ENCODE measurements at regions not wholly inside any gene's neighbourhood (a gene's known extent, or its start where the extent isn't known, plus 50 kb on each side); places are given as distances from the start of the nearest gene placed in this dataset.

DNA sequence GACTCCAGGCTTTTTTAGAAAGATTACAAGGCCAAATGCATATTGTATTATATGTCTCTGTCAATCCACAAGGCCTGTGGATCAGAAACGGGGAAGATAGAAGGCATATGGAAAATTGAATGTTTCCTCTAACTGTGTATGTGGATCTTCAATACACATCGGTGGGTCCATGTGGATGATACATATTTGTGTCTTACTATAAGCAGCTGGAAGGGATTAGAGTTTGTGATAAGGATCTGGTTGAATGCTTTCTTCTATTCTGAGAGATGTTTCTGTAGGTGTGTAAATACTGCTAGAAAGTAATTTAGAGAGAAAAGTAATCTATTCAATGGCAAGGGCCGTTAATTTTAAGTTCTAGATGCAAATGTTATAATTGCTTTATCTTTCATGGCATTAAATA lies 137.8 kb upstream of the AKR1E2 start:
- CTCF ChIA-PET = no interaction called here
- H3K27ac ChIP-seq (ENCODE audit: low read length) = peak overlapping the region; percentile 89

DNA sequence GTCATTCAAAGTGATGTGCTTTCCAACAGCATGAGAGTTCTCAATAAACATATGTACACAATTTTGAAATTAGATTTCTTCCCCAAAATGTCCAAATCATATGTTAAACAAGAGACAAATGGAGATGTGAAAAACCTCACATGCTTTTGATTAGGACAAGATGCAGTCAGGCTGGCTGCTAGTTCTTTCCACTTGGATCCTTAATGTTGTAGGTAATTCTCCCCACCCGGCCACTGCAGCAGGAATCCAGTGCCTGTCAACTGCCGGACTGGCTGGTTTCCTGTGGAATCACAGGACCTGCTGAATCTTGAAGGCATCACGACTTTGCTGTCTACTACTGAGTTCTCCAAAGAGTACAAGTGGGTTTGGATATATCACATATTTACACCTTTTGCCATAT lies 138.6 kb upstream of the AKR1E2 start:
- Histone ChIP-seq H3K9me3 (ENCODE audit: control insufficient read depth, insufficient read depth, low read depth, low read length) (peaks cover 30% of the 10 kb centered on the region; the same call in 1 of the 2 replicates), H3K27ac (ENCODE audit: low read length) (peak overlapping the region; percentile 89), H3K36me3 (ENCODE audit: control insufficient read depth, insufficient read depth, low read length) (no peaks in the 10 kb centered on the region), H3K4me1 (ENCODE audit: control insufficient read depth, insufficient read depth, low read length) (peaks cover 15% of the 10 kb centered on the region), H3K27me3 (ENCODE audit: control insufficient read depth, insufficient read depth, low read length) (no peaks in the 10 kb centered on the region), H3K4me3 (ENCODE audit: low read depth in 2 of 2, low read length in 2 of 2) (no peak overlapping the region)
- TF ChIP-seq, protein P1, sequence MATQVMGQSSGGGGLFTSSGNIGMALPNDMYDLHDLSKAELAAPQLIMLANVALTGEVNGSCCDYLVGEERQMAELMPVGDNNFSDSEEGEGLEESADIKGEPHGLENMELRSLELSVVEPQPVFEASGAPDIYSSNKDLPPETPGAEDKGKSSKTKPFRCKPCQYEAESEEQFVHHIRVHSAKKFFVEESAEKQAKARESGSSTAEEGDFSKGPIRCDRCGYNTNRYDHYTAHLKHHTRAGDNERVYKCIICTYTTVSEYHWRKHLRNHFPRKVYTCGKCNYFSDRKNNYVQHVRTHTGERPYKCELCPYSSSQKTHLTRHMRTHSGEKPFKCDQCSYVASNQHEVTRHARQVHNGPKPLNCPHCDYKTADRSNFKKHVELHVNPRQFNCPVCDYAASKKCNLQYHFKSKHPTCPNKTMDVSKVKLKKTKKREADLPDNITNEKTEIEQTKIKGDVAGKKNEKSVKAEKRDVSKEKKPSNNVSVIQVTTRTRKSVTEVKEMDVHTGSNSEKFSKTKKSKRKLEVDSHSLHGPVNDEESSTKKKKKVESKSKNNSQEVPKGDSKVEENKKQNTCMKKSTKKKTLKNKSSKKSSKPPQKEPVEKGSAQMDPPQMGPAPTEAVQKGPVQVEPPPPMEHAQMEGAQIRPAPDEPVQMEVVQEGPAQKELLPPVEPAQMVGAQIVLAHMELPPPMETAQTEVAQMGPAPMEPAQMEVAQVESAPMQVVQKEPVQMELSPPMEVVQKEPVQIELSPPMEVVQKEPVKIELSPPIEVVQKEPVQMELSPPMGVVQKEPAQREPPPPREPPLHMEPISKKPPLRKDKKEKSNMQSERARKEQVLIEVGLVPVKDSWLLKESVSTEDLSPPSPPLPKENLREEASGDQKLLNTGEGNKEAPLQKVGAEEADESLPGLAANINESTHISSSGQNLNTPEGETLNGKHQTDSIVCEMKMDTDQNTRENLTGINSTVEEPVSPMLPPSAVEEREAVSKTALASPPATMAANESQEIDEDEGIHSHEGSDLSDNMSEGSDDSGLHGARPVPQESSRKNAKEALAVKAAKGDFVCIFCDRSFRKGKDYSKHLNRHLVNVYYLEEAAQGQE (IDR thresholded peaks at IDR 0.05; ENCODE audit: insufficient read depth in 1 of 2, low read depth in 2 of 2, low read length in 1 of 2) = no peak
- TF ChIP-seq POLR2AphosphoS5 (IDR thresholded peaks at IDR 0.05; ENCODE audit: low read depth, low read length) (no peak), SIN3A (IDR thresholded peaks at IDR 0.05; ENCODE audit: borderline replicate concordance, insufficient read depth, low read depth, low read length) (no peak), CTCF (IDR thresholded peaks at IDR 0.05) (no peak), TCF7L2 (IDR thresholded peaks at IDR 0.05; ENCODE audit: low read depth, low read length) (no peak)
- POLR2A ChIA-PET = no interaction called here
- BruUV-seq (replicated peaks) = no TSS peak
- no peak for DNase-seq (ENCODE audit: low read depth, low spot score)
- ATAC-seq = no peak
- in situ Hi-C loops (cut with HindIII; ENCODE audit: low pct_unique_long_range_greater_than_20kb, low sequenced_read_pairs) (no loop called here), intact Hi-C loops (cut with micrococcal nuclease; ENCODE audit: unreplicated experiment) (no loop called here)
- CTCF ChIA-PET = no interaction called here

More for the DNA sequence above, 137.8 kb upstream of the AKR1E2 start:
- DNase-seq (ENCODE audit: low read depth, low spot score) (no peak), ATAC-seq (no peak)
- in situ Hi-C loops (cut with HindIII; ENCODE audit: low pct_unique_long_range_greater_than_20kb, low sequenced_read_pairs) (no loop called here), intact Hi-C loops (cut with micrococcal nuclease; ENCODE audit: unreplicated experiment) (no loop called here)
- Histone ChIP-seq H3K4me1 (ENCODE audit: control insufficient read depth, insufficient read depth, low read length) (peaks cover 15% of the 10 kb centered on the region), H3K27me3 (ENCODE audit: control insufficient read depth, insufficient read depth, low read length) (no peaks in the 10 kb centered on the region), H3K4me3 (ENCODE audit: low read depth in 2 of 2, low read length in 2 of 2) (no peak overlapping the region), H3K36me3 (ENCODE audit: control insufficient read depth, insufficient read depth, low read length) (no peaks in the 10 kb centered on the region), H3K9me3 (ENCODE audit: control insufficient read depth, insufficient read depth, low read depth, low read length) (peaks cover 25% of the 10 kb centered on the region; the same call in 1 of the 2 replicates)
- no TSS peak for BruUV-seq (replicated peaks)
- TF ChIP-seq POLR2AphosphoS5 (IDR thresholded peaks at IDR 0.05; ENCODE audit: low read depth, low read length) = no peak
- no peak for TF ChIP-seq TCF7L2 (IDR thresholded peaks at IDR 0.05; ENCODE audit: low read depth, low read length)
- no peak for TF ChIP-seq SIN3A (IDR thresholded peaks at IDR 0.05; ENCODE audit: borderline replicate concordance, insufficient read depth, low read depth, low read length)
- no peak for TF ChIP-seq CTCF (IDR thresholded peaks at IDR 0.05)
- TF ChIP-seq, protein P1 (IDR thresholded peaks at IDR 0.05; ENCODE audit: insufficient read depth in 1 of 2, low read depth in 2 of 2, low read length in 1 of 2) = no peak
- POLR2A ChIA-PET = interaction anchor here (0.7 kb wide), 1 partner anchor 99 kb away, joined by 3 read pairs; no protein-coding TSS in a partner anchor

All from Panc1 (cell line).